Midbrain (tissue), 1 donor: ENCODE measurements at regions not wholly inside any gene's neighbourhood (a gene's known extent, or its start where the extent isn't known, plus 50 kb on each side); places are given as distances from the start of the nearest gene placed in this dataset.
A peak's percentile ranks its signal among the peaks of the same experiment; 100 is the strongest.

Source experiments
- DNase-seq: peaks from one replicate; lab custom pipeline; 2025; lab: John Stamatoyannopoulos, UW

DNA sequence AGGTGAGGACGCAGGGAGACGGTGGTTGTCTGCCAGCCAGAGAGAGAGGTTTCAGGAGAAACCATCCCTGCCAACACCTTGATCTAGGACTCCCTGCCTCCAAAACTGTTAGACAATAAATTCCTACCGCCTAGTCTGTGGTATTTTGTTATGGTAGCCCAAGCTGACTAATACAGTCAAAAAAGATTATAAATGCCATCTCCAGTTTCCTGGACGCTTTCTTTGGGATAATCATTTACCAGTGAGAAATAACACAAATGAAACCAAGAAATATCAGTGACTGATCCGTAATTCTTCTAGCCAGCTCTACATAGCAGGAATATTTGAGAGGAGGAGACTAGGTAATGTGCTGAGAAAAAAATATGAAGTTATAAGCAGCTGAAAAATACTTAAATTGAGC lies 707.8 kb upstream of the LMCD1 start:
- DNase-seq = no peak

DNA sequence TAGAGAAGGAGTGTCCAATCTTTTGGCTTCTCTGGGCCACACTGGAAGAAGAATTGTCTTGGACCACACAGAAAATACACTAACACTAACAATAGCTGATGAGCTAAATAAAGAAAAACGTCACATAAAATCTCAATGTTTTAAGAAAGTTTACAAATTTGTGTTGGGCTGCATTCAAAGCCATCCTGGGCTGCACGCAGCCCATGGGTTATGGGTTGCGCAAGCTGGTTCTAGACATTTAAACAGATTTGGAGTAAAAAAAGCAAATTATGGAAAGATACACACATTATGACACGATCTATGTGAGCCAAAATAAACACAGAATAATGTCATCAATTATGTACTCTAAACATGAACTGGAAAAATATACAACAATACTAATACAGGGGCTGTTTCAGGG lies 703.3 kb upstream of the LMCD1 start:
- no peak for DNase-seq

DNA sequence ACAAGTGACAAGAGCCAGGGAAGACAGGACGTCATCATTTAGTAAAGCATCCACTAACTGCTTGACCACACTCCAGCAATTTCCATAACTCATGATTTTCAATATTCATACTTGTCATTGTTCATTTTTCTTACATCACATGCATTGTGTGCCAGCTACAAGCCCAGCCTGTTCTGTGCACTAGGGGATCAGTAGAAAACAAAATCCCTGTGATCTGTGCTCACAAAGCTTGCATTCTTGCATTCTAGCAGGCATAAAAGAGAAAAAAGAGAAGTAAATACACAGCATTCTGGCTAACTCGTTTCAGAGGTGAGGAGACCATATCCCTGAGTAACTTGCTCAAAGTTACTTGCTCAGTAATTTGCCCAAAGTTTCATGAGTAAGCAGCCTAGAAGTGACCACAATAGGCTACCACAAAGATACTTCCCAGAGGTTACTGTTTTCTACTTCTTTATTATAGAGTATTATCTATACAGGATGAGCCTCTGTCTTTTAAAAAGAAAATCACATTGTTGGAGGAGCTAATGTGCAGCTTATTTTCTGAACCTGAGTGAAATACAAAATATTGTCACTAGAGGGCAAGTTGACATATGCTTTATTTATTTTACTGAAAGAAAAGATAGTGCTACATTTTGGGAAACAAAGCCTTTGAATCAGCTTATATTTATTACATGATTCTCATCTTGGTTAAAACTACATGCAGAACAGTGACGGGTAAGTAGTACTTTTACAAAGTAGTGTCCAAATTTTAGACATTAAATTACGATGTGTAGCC lies 701.4 kb upstream of the LMCD1 start:
- DNase-seq = peak; percentile 8

DNA sequence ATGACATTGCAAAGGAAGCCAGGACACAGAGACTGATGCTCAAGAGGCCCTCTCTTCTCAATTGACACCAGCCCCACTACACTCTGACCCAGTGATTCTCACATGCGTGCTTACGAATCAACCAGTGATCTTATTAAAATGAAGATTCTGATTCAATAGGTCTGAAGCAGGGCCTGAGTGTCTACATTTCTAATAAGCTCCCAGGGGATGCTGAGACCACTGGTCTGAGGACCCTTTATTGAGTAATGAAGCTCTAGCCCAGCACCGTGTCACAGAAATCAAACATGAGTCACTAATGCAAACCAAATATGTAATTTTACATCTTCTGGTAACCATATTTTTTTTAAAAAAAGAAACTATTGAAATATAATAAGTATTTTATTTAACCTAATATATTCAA lies 689.1 kb upstream of the LMCD1 start:
- DNase-seq = no peak

DNA sequence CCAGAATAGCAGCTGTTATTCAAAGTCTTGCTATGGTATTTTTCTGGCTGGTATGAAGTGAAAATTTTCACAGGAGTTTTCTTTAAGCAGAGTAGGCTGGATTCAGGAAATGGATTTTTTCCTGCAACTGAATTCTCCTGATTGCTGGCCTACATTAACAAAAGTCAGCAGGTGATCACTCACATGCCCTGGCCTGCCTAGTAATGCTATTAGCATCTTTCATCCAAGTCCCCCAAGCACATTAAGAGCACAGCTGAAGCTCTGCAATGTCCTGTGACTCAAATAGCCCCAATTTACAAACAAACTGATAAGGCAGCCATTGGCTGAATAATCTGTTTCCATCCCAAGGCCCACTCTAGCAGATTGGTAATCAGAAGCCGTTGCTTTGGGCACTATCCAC lies 688.3 kb upstream of the LMCD1 start:
- DNase-seq = no peak

DNA sequence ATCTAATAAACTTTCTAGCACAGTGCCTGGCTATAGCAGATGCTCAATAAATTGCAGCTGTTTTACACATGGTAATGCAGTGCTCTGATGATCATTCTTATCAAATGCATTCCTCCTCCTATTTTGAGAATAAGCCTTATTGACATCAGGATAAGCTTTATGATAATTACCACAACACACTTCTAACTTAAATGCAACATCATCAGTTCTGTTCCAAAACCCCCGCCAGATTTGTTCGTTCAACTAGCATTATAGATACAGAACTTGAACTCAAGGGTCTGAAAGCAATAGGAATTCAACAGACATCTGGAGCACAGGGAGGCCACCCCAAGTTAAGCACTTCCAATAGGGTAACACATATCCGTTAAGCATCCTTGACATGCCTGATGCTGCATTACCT lies 684.4 kb upstream of the LMCD1 start:
- no peak for DNase-seq

DNA sequence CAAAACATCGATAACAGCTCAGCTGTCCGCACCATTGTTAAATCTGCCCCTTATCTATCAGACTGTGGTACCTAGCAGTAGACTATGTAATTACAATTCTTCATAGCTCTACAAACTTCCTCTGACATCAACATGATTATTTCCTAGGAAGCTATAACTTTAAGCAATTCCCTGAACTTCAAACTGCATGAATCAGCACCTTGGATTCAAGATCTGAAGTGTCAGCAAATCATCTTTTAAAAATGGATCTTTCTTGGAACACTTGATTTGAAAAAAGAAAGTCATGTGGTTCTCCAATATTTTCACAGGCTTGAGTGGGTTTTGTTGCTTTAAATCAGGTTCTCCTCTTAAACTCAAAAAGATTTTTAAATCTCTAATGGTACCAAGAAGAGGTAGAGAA lies 680.7 kb upstream of the LMCD1 start:
- DNase-seq = no peak

DNA sequence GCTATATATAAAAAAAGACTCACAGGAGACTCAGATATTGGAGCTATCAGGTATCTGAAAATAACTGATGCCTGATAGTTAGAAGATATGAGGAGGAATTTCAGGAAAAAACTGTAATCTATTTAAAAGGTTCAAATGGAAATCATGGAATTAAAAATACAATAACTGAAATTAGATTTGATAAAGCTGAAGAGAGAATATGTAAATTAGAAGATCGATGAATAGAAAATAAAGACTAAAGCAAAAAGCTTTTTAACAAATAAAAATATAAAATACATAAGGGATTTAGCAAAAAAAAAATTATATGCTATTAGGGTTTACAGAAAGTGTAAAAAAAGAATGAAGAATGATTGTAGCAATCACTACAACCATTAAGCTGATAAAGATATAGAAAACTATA lies 679.8 kb upstream of the LMCD1 start:
- no peak for DNase-seq

DNA sequence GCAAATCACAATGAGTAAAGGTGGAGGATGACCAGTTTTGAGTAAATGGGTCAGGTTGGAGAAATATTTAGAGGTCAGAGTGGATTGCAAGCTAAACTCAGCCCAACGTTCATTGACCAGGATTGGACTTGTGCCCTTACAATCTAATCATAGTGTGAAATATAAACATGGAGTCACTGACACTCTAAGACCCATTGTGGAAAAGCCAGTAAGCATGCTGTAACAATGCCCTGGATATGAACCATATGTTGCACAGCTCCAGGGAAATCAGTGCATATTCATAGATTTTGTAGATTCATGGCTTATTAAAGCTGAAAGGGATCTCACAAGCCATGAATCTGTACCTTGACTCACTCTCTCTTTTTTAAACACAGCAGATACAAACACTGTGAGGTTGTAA lies 660.2 kb upstream of the LMCD1 start:
- DNase-seq = no peak

DNA sequence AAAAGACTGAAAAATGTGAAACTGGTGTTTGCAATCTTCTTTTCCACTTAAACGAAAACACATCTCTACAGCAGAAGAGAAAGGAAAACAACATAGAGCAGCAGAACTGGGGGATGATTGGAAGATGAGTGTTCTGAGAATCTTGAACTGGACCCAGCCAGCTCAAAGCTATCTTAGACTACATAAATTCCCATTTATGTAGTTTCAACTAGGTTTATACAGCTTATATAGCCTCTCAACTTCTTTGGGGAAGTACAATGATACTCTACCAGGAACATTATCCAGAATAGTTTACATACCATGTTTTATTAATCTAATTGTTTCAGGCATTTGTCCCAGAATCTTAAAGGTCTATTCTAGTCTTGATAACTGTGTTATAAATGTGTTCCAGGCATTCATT lies 658.2 kb upstream of the LMCD1 start:
- DNase-seq = no peak

DNA sequence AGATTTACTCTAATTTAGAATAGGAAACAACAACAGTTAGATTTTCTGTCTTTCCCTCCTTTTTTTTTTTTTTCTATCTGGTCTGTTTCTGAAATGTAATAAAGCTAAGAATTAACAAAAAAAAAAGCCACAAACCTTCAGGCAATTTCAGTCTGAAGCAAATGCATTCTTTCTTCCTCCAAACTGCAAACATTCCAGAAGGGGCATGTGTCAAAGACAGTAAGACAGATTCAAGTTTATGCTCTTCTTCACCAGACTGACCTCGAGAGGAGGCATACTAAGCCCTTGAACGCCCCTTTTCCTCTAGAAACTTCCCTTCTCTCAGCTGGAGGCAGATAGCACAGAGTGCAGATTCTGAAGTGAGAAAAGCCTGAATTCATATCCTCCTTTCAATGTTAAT lies 654.6 kb upstream of the LMCD1 start:
- DNase-seq = no peak

DNA sequence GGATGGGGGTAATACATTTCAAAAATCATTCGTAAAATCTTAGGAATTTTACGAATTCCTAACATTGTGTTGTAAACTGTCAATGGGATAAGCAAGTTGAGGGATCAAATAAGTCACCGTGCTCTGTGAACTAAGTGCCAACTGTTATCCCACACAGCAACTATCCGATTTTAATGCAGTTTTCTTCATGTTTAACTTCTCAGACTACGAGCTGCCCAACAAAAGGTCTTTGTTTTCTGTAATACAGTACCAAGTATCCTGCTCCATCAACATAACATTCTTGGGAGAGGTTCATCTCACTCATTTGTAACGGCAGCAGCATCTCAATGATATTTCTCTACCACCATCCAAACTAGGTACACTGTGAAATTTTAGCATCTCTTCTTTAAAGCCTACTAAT lies 654.1 kb upstream of the LMCD1 start:
- no peak for DNase-seq

DNA sequence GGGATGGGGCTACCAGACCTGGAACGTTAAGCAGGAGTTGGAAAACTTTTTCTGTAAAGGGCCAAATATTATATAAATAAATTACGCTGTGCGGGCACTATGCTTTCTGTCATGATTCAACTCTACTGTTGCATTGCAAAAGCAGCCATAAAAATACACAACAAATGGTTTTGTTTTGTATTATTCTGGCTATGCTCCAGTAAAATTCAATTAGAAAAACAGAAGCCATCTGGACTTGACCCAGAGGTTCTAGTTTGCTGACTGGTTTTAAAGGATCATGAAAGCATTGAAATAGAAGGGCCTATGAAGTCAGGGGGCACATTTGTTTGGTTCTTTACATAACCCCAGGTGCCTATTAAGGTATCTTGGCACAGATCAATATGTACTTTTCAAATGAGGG lies 647.4 kb upstream of the LMCD1 start:
- DNase-seq = no peak

DNA sequence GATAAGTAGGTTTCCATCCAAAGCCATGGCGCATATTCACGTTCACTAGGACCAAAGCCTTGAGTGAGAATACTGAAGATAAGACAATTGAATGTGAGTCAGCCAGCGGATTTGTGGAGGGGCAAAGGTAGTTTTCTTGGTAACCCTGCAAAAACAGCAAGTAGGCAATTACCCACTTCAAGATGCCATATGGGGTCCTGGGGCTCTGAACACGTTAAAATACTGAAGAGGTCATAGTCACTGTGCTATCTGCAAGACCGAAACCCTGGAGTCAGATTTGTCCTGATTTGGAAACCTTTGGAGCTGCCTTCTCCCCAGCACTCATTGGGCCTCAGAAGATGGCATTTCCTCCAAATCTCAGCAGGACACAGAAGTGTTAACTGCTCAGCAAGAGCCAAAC lies 646.9 kb upstream of the LMCD1 start:
- no peak for DNase-seq

DNA sequence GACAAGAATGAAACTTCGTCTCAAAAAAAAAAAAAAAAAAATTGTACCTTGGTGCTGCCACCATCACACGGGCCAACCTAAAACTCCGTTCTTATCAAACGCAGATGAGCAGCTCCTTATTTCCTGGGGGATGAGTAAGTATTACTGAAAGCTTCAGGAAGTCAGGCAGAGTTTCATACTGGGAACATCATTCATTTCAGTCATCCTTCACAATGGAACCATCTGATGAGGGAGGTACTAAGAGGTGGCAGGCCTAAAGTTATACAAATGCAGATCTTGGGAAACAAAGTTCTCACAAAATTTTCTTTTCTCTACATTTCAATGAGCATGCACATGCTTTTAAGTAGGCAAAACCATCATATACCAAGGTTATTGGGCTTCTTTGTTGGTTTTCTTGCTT lies 636.0 kb upstream of the LMCD1 start:
- DNase-seq = no peak

DNA sequence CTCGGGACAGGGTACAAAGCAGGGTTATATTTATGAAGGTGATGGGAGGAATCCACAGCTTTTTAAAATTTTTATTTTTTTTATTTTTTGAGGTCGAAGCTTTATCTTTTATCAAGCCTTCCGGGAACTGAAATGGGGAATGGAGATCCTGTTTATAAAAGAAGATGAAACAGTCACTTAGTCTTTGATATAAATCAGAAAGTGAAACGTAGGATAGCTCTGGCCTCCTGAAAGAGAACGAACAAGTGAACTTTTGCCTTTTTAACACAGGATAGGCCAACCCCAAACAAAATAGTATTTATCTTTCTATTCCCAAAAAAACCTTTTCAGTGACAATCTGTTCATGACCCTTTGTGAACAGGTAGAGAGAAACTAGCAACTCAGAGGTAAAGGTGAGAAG lies 634.0 kb upstream of the LMCD1 start:
- DNase-seq = no peak

DNA sequence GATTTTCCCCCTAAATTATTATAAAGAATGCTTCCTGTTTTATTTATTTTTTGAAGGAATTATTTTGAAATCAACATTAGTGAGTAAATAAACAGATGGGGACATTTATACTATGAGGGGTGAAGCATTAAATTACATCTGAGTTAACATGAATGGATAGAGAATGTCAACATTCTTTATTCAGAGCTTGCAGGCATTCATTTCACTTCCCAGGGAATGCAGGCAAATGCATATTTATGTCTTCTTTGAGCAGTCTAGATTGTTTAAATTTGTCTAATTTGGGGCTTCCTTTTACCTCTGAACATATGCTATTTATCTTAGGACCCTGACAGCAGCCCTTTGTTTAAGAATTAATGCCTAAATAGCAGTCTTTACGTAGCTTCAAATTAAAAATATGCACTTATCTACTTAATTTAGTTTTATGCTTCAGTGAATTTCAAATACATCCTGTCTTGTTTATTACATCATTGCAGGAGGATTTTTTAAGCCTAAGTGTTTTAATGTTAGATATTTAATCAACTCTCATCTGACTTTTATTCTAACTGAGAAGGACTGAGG lies 630.5 kb upstream of the LMCD1 start:
- DNase-seq = no peak

DNA sequence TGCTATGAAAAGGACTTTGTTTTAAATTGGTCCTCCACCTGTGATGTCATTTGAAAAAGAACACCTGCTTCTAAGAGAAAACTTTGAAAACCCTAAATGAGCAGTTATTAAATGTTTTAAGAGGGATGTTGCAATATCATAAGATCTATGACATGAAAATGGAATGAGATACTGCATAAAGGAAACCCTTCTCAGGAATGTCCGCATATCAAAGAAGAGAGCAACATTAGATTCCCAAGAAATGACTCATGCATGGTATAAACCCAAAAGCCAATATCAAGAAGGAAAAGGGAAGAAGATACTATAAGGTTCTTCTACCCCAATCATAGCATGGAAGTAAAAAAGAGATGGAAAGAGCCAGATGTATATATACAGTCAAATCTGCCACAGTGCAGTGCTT lies 627.5 kb upstream of the LMCD1 start:
- DNase-seq = no peak

DNA sequence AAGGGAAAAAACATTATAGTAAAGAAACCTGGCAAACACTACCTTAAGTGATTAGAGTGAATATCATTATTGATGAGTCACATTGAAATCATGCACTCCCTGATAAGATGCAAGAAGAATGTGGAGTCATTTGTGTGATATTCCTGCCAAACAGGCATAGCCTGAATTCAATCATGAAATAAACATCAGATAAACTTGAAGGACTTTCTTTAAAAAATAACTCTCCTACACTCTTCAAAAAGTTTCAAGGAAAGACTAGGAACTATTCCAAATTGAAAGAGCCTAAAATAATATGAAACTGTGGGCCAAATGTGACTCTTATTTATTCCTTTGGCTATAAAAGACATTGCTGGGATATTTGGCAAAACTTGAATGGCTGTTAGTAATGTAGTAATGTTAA lies 625.7 kb upstream of the LMCD1 start:
- no peak for DNase-seq

DNA sequence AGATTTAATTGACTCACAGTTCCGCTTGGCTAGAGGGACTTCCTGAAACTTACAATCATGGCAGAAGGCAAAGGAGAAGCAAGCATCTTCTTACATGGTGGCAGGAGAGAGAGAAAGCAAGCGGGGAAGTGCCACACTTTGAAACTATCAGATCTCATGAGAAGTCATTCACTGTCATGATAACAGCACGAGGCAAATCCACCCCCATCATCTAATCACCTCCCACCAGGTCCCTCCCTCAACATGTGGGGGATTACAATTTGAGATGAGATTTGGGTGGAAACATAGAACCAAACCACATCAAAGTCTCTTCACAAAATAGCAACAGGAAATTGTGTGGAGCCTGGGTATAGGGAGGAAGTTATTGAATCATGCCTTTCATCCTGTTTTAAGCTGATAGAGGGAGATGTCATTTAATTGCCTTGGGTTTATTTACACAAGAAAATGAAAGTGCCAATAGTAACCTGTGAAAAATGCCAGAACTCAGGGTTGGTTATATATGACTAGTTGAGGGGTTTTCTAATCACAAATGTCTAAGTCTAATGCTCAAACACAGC lies 624.8 kb upstream of the LMCD1 start:
- no peak for DNase-seq

DNA sequence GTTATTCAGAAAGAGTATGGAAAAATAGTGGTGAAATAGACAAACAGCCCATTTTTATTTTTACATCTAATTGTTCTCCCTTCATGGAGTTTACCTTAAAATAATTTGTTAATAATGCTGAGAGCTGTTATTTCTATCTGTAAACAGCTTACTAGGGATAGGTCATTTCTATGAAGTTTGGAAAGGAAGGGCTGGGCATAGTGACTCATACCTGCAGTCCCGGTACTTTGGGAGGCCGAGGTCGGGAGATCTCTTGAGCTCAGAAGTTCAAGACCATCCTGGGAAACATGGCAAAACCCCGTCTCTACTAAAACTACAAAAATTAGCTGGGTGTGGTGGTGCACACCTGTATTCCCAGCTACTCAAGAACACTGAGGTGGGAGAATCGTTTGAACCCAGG lies 624.3 kb upstream of the LMCD1 start:
- DNase-seq = no peak

DNA sequence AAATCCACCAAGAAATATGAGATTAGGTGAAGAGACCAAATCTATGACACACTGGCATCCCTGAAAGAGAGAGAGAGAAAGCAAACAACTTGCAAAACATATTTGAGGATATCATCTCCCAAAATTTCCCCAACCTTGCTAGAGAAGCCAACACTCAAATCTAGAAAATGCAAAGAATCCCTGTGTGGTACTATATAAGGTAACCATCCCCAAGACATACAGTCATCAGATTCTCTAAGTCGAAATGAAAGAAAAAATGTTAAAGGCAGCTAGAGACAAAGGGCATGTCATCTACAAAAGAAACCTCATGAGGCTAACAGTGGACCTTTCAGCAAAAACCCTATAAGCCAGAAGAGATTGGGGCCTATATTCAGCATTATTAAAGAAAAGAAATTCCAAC lies 622.1 kb upstream of the LMCD1 start:
- no peak for DNase-seq

DNA sequence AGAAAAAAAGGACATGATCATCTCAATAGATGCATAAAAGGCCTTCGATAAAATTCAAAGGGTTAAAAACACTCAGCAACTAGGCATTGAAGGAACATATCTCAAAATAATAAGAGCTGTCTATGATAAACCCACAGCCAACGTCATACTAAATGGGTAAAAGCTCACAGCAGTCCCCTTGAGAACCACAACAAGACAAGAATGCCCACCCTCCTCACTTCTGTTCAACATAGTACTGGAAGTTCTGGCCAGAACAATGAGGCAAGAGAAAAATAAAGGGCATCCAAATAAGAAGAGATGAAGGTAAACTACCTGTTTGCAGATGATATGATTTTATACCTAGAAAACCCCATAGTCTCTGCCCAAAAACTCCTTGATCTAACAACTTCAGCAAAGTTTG lies 619.7 kb upstream of the LMCD1 start:
- DNase-seq = no peak

DNA sequence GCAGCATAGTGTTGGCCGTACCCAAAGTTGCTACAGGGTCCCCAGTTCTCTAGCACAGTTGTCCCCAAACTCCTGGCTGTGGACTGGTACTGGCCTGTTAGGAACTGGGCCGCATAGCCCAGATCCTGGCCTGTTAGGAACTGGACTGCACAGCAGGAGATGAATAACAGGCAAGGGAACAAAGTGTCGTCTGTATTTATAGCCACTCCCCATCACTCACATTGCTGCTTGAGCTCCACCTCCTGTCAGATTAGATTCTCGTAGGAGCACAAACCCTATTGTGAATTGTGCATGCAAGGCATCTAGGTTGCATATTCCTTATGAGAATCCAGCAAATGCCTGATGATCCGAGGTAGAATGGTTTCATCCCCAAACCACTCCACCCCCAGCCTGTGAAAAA lies 604.0 kb upstream of the LMCD1 start:
- peak; percentile 48 for DNase-seq
